SK-N-SH (cell line): ENCODE measurements at regions not wholly inside any gene's neighbourhood (a gene's known extent, or its start where the extent isn't known, plus 50 kb on each side); places are given as distances from the start of the nearest gene placed in this dataset.

Experiments used
- CTCF ChIA-PET: fragments of 300-600, 350-600 bp; formaldehyde crosslinking; extraction: SDS; loops from one replicate; lab custom pipeline; 2021; lab: Yijun Ruan, JAX
- POLR2A ChIA-PET: fragments of 350-600 bp; sonication (Branson Sonifier 250); formaldehyde crosslinking; extraction: SDS; loops from one replicate; lab custom pipeline; 2020; ENCODE audit warnings: antibody characterized with exemption, inconsistent platforms; lab: Yijun Ruan, JAX
- DNase-seq: peaks from one replicate; pipeline ENCODE4 v3.0.0; 2012
- H2AFZ ChIP-seq: fragments of 200-600 bp; sonication (generic); 2 replicates; pipeline ENCODE4 v1.8.1; 2016; ENCODE audit warnings: antibody characterized with exemption, mild to moderate bottlenecking, low read depth
- H3F3A ChIP-seq: fragments of 200-600 bp; sonication (generic); replicated peaks from 2 replicates; pipeline ENCODE3; 2016; ENCODE audit warnings: antibody characterized with exemption, mild to moderate bottlenecking; ENCODE audit not compliant: insufficient read depth
- H3K27ac ChIP-seq, 2 experiments: fragments of 200-500 bp in 1 of 2; fragments of 200-600 bp in 1 of 2; sonication (Bioruptor generic) in 1 of 2; sonication (generic), shearing (Covaris generic) in 1 of 2; 2 replicates each; pipeline versions ENCODE4 v1.5.1 to v1.6.1; 2014 to 2016; ENCODE audit warnings: low read depth in 2 of 2, inconsistent platforms in 1 of 2, low read length in 1 of 2, mild to moderate bottlenecking in 1 of 2, mixed read lengths in 1 of 2
- H3K27me3 ChIP-seq: fragments of 200-600 bp; sonication (generic), shearing (Covaris generic); 2 replicates; pipeline ENCODE4 v1.6.1; 2016; ENCODE audit warnings: mixed run types; ENCODE audit not compliant: insufficient read depth
- H3K36me3 ChIP-seq, 2 experiments: fragments of 200-500 bp in 1 of 2; fragments of 200-600 bp in 1 of 2; sonication (Bioruptor generic) in 1 of 2; sonication (generic) in 1 of 2; replicated peaks in 1 of 2; 2 replicates each; pipeline versions ENCODE3 to v1.5.1; 2014 to 2016; ENCODE audit warnings: low read length in 1 of 2, mild to moderate bottlenecking in 1 of 2; ENCODE audit not compliant: insufficient read depth in 2 of 2, control insufficient read depth in 1 of 2
- H3K4me1 ChIP-seq, 2 experiments: fragments of 200-500 bp in 1 of 2; fragments of 200-600 bp in 1 of 2; sonication (Bioruptor generic) in 1 of 2; sonication (generic), shearing (Covaris generic) in 1 of 2; 2 replicates each; pipeline versions ENCODE4 v1.5.1 to v1.6.1; 2014 to 2016; ENCODE audit warnings: low read depth in 1 of 2, low read length in 1 of 2, mixed run types in 1 of 2; ENCODE audit not compliant: insufficient read depth in 2 of 2, control insufficient read depth in 1 of 2
- H3K4me2 ChIP-seq: fragments of 200-600 bp; sonication (generic), shearing (Covaris generic); 2 replicates; pipeline ENCODE4 v1.6.1; 2017; ENCODE audit warnings: mixed run types
- H3K4me3 ChIP-seq, 2 experiments: fragments of 200-500 bp in 1 of 2; fragments of 200-600 bp in 1 of 2; sonication (Bioruptor generic) in 1 of 2; sonication (generic), shearing (Covaris generic) in 1 of 2; 2 replicates each; pipeline versions ENCODE4 v1.5.1 to v1.8.1; 2014 to 2016; ENCODE audit warnings: low read depth in 2 of 2, inconsistent platforms in 1 of 2, low read length in 1 of 2, mild to moderate bottlenecking in 1 of 2, mixed read lengths in 1 of 2, moderate library complexity in 1 of 2
- H3K79me2 ChIP-seq: fragments of 200-600 bp; sonication (generic); 2 replicates; pipeline ENCODE4 v1.8.1; 2017; ENCODE audit warnings: mild to moderate bottlenecking; ENCODE audit not compliant: insufficient read depth
- H3K9ac ChIP-seq: fragments of 200-600 bp; sonication (generic); 2 replicates; pipeline ENCODE4 v1.6.1; 2017; ENCODE audit warnings: mixed run types
- H3K9me2 ChIP-seq: fragments of 200-600 bp; sonication (generic); 2 replicates; pipeline ENCODE4 v1.6.1; 2017; ENCODE audit warnings: mixed run types
- H3K9me3 ChIP-seq: fragments of 200-600 bp; sonication (generic); 2 replicates; pipeline ENCODE4 v1.6.1; 2017; ENCODE audit warnings: mixed run types, mild to moderate bottlenecking, moderate library complexity
- H4K20me1 ChIP-seq: fragments of 200-600 bp; sonication (generic); 2 replicates; pipeline ENCODE4 v1.6.1; 2017; ENCODE audit warnings: mild to moderate bottlenecking, mixed run types; ENCODE audit not compliant: insufficient read depth
- CHD2 ChIP-seq: fragments of 150-350 bp; IDR thresholded peaks from 2 replicates; pipeline ENCODE4 v1.6.1; 2018; ENCODE audit warnings: low read length; ENCODE audit not compliant: partially characterized antibody
- EP300 ChIP-seq, 2 experiments: IDR thresholded peaks; 2 replicates each; pipeline versions ENCODE4 v1.4.0 to v1.6.1; 2012; ENCODE audit warnings: borderline replicate concordance in 1 of 2, low read depth in 1 of 2, low read length in 1 of 2
- EZH2phosphoT487 ChIP-seq: fragments of 200-600 bp; sonication (generic); IDR thresholded peaks from 2 replicates; pipeline ENCODE4 v1.6.1; 2017; ENCODE audit warnings: low read depth, mixed run types, mild to moderate bottlenecking, antibody characterized with exemption, moderate library complexity, borderline replicate concordance
- FOXM1 ChIP-seq: IDR thresholded peaks from 2 replicates; pipeline ENCODE4 v1.4.0; 2012; ENCODE audit warnings: low read depth, mild to moderate bottlenecking
- GATA2 ChIP-seq: sonication (generic); formaldehyde crosslinking; IDR thresholded peaks from 2 replicates; pipeline ENCODE4 v1.5.0; 2020; ENCODE audit warnings: mild to moderate bottlenecking, missing genetic modification reagents
- IRF3 ChIP-seq: fragments of 150-350 bp; IDR thresholded peaks from 2 replicates; pipeline ENCODE4 v1.6.1; 2016; ENCODE audit warnings: mild to moderate bottlenecking, low read depth, low read length
- JUND ChIP-seq: IDR thresholded peaks from 2 replicates; pipeline ENCODE4 v1.4.0; 2012
- MEF2A ChIP-seq: IDR thresholded peaks from 2 replicates; pipeline ENCODE4 v1.4.0; 2012; ENCODE audit warnings: low read depth, borderline replicate concordance
- MXI1 ChIP-seq: IDR thresholded peaks from 2 replicates; pipeline ENCODE4 v1.6.1; 2012; ENCODE audit warnings: mild to moderate bottlenecking, low read depth, low read length, improper control_type of control experiment
- NFIC ChIP-seq: IDR thresholded peaks from 2 replicates; pipeline ENCODE4 v1.4.0; 2012; ENCODE audit warnings: borderline replicate concordance
- NRF1 ChIP-seq: IDR thresholded peaks from 2 replicates; pipeline ENCODE4 v1.6.1; 2012; ENCODE audit warnings: low read depth, mild to moderate bottlenecking, low read length
- PBX3 ChIP-seq: IDR thresholded peaks from 2 replicates; pipeline ENCODE4; 2012
- RCOR1 ChIP-seq: fragments of 150-350 bp; IDR thresholded peaks from 2 replicates; pipeline ENCODE4 v1.6.1; 2017; ENCODE audit warnings: antibody characterized with exemption, low read length
- RXRA ChIP-seq: IDR thresholded peaks from 2 replicates; pipeline ENCODE4 v1.4.0; 2012; ENCODE audit warnings: low read depth, mild to moderate bottlenecking, borderline replicate concordance
- SIN3A ChIP-seq: IDR thresholded peaks from 2 replicates; pipeline ENCODE4 v1.6.1; 2012; ENCODE audit warnings: low read depth, mild to moderate bottlenecking, low read length, moderate library complexity, borderline replicate concordance
- SMC3 ChIP-seq: IDR thresholded peaks from 2 replicates; pipeline ENCODE4 v1.6.1; 2012; ENCODE audit warnings: low read depth, low read length, improper control_type of control experiment
- TAF1 ChIP-seq: IDR thresholded peaks from 2 replicates; pipeline ENCODE4 v1.6.1; 2012; ENCODE audit warnings: low read depth, mild to moderate bottlenecking, low read length, moderate library complexity, borderline replicate concordance
- TCF12 ChIP-seq: IDR thresholded peaks from 2 replicates; pipeline ENCODE4 v1.4.0; 2012
- USF1 ChIP-seq: IDR thresholded peaks from 2 replicates; pipeline ENCODE4 v1.4.0; 2012; ENCODE audit warnings: low read depth, borderline replicate concordance
- YY1 ChIP-seq: IDR thresholded peaks from 2 replicates; pipeline ENCODE4 v1.4.0; 2012; ENCODE audit warnings: low read depth, mild to moderate bottlenecking
- WGBS: methylation state at CpG from one replicate; pipeline ENCODE4 v1.1.6; 2017; ENCODE audit warnings: low lambda C conversion rate; 5-methylcytosine and 5-hydroxymethylcytosine counted together
- TF ChIP-seq, protein P1 (sequence below): IDR thresholded peaks from 2 replicates; pipeline ENCODE4 v1.6.1; 2012; ENCODE audit warnings: mild to moderate bottlenecking, low read depth, low read length, moderate library complexity

GRCh38 chr20:22511943-22512910 lies 72.1 kb downstream of the FOXA2 start:
- DNase-seq, result no peak
- Histone ChIP-seq H2AFZ (no peak overlapping the region), H3K9ac (no peak overlapping the region), H3K36me3 (no peaks in the 10 kb centered on the region), H3F3A (no peaks in the 10 kb centered on the region), H3K27me3 (peaks cover 28% of the 10 kb centered on the region; the same call in 1 of the 2 replicates), H3K4me3 (no peak overlapping the region), H3K4me2 (no peak overlapping the region), H3K9me2 (no peaks in the 10 kb centered on the region), H3K4me1 (no peaks in the 10 kb centered on the region), H3K27ac (no peak overlapping the region), H3K9me3 (no peaks in the 10 kb centered on the region), H3K79me2 (no peaks in the 10 kb centered on the region), H4K20me1 (no peaks in the 10 kb centered on the region)
- ChIA-PET POLR2A (no interaction called here), CTCF (no interaction called here)
- 5% methylated on average over 17 of the region's 17 CpGs for WGBS
- TF ChIP-seq IRF3, result no peak
- no peak for TF ChIP-seq CHD2
- no peak for TF ChIP-seq NFIC
- TF ChIP-seq RCOR1, result no peak
- no peak for TF ChIP-seq YY1
- no peak for TF ChIP-seq MXI1
- no peak for TF ChIP-seq SMC3
- TF ChIP-seq FOXM1, result no peak
- TF ChIP-seq TAF1, result no peak
- TF ChIP-seq JUND, result no peak
- no peak for TF ChIP-seq USF1
- TF ChIP-seq SIN3A, result no peak

GRCh38 chr20:22509843-22510147 lies 74.6 kb downstream of the FOXA2 start:
- H3K9me3 ChIP-seq, result no peaks in the 10 kb centered on the region
- H3K9ac ChIP-seq, result no peak overlapping the region
- H4K20me1 ChIP-seq, result no peaks in the 10 kb centered on the region
- DNase-seq, result no peak
- no peak for TF ChIP-seq TCF12
- TF ChIP-seq, protein P1, sequence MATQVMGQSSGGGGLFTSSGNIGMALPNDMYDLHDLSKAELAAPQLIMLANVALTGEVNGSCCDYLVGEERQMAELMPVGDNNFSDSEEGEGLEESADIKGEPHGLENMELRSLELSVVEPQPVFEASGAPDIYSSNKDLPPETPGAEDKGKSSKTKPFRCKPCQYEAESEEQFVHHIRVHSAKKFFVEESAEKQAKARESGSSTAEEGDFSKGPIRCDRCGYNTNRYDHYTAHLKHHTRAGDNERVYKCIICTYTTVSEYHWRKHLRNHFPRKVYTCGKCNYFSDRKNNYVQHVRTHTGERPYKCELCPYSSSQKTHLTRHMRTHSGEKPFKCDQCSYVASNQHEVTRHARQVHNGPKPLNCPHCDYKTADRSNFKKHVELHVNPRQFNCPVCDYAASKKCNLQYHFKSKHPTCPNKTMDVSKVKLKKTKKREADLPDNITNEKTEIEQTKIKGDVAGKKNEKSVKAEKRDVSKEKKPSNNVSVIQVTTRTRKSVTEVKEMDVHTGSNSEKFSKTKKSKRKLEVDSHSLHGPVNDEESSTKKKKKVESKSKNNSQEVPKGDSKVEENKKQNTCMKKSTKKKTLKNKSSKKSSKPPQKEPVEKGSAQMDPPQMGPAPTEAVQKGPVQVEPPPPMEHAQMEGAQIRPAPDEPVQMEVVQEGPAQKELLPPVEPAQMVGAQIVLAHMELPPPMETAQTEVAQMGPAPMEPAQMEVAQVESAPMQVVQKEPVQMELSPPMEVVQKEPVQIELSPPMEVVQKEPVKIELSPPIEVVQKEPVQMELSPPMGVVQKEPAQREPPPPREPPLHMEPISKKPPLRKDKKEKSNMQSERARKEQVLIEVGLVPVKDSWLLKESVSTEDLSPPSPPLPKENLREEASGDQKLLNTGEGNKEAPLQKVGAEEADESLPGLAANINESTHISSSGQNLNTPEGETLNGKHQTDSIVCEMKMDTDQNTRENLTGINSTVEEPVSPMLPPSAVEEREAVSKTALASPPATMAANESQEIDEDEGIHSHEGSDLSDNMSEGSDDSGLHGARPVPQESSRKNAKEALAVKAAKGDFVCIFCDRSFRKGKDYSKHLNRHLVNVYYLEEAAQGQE, result no peak
- no peak for TF ChIP-seq MEF2A
- no peak for TF ChIP-seq EP300 (IDR thresholded peaks at IDR 0.05; ENCODE audit: borderline replicate concordance in 1 of 2, low read depth in 1 of 2, low read length in 1 of 2)
- TF ChIP-seq MXI1, result no peak
- no peak for TF ChIP-seq TAF1
- no peak for TF ChIP-seq CHD2
- no peak for TF ChIP-seq GATA2
- no peak for TF ChIP-seq NRF1
- TF ChIP-seq RXRA, result no peak
- no peak for TF ChIP-seq PBX3
- TF ChIP-seq SMC3, result no peak
- no peak for TF ChIP-seq EZH2phosphoT487
- TF ChIP-seq, all 33 proteins: peak for 0
- no peaks in the 10 kb centered on the region for H3F3A ChIP-seq
- no peak overlapping the region for H2AFZ ChIP-seq
- H3K9me2 ChIP-seq, result no peaks in the 10 kb centered on the region
- peaks cover 30% of the 10 kb centered on the region; the same call in 1 of the 2 replicates for H3K27me3 ChIP-seq
- no peaks in the 10 kb centered on the region for H3K79me2 ChIP-seq
- ChIA-PET POLR2A (no interaction called here), CTCF (no interaction called here)
- no peaks in the 10 kb centered on the region for H3K36me3 ChIP-seq
- 19% methylated on average over 3 of the region's 3 CpGs for whole genome bisulfite sequencing
- no peak overlapping the region for H3K4me2 ChIP-seq
- H3K4me1 ChIP-seq, result no peaks in the 10 kb centered on the region
- no peak overlapping the region for H3K4me3 ChIP-seq
- no peak overlapping the region for H3K27ac ChIP-seq
